GM12892 (cell line): ENCODE measurements at regions not wholly inside any gene's neighbourhood (a gene's known extent, or its start where the extent isn't known, plus 50 kb on each side); places are given as distances from the start of the nearest gene placed in this dataset.

Source experiments
- POLR2A ChIP-seq: IDR thresholded peaks from 2 replicates; pipeline ENCODE4 v1.6.1; 2011; ENCODE audit warnings: low read depth, low read length, control low read depth
- POLR2AphosphoS5 ChIP-seq: IDR thresholded peaks from 2 replicates; pipeline ENCODE4 v1.6.1; 2011; ENCODE audit warnings: low read depth, low read length, control low read depth

DNA sequence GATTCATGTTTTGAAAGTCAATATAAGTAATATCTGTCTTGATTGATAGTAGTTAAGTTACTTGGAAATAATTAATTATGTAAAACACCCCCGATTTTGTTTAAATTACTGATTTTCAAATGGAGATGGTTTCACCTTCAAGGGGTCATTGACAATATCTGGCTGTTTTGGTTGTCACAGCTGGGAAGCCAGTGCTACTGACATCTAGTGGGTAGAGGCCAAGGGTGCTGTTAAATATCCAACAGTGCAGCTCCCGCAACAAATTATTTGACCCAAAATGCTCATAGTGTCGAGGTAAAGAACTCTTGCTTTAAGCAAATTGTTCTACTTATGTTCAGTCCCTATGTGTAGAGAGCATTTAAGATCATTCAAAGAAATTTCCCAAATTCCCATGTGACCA is 50.6 kb upstream of the PCDH20 start:
- no peak for TF ChIP-seq POLR2AphosphoS5
- TF ChIP-seq POLR2A: no peak
